Cardiac fibroblast (primary cell): ENCODE measurements at regions not wholly inside any gene's neighbourhood (a gene's known extent, or its start where the extent isn't known, plus 50 kb on each side); places are given as distances from the start of the nearest gene placed in this dataset.

Source experiments
- DNase-seq, 2 donors: peaks; one replicate each; pipeline versions ENCODE4 v3.0.0 to v3.0.0-alpha.2; 2010; ENCODE audit warnings: low read depth in 2 of 2
- H3K4me3 ChIP-seq, 2 donors: replicated peaks in 1 of 2; 1 replicate in 1 of 2; 2 replicates in 1 of 2; pipeline ENCODE4 v1.5.1; 2011; ENCODE audit warnings: low read depth in 2 of 2, low read length in 2 of 2, mild to moderate bottlenecking in 2 of 2, moderate library complexity in 1 of 2
- TF ChIP-seq, protein P1 (sequence below): IDR thresholded peaks from one replicate; pipeline ENCODE4 v1.5.1; 2011; ENCODE audit warnings: low read depth, mild to moderate bottlenecking, low read length, inconsistent platforms

DNA sequence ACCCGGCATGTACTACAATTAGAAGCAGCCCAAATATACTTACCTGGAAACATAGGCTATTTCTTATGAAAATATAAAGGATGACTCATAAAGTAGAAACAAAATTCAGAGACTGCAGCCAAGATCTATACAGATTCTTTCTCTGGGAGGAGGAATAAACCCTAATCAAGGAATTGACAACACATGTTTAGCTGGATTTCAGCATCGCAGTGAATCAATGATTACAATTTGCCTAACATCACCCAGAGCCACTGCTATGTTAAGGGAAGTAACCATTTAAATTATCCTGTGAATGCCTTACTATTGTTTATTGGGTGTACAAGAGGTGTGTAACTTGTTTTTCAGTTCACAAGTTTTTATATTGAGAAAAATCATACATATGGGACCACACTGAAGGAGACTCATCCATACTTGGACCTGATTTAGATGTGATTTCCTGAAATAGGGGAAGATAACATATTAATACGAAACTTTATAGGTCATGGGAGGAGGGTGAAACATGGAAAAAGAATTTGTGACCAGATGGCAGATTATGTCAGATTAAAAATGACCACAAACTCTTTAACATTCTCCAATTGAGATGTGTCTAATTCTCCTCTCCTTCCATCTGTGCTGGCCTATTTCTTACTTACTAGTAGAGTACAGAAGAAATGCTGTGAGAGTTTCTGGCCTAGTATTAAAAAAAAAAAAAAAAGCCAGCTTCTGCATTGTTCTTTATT, 1168.4 kb downstream of the SLITRK1 start:
- peak; percentile 3 to 5 for DNase-seq
- no peak overlapping the region for H3K4me3 ChIP-seq
- TF ChIP-seq, protein P1, sequence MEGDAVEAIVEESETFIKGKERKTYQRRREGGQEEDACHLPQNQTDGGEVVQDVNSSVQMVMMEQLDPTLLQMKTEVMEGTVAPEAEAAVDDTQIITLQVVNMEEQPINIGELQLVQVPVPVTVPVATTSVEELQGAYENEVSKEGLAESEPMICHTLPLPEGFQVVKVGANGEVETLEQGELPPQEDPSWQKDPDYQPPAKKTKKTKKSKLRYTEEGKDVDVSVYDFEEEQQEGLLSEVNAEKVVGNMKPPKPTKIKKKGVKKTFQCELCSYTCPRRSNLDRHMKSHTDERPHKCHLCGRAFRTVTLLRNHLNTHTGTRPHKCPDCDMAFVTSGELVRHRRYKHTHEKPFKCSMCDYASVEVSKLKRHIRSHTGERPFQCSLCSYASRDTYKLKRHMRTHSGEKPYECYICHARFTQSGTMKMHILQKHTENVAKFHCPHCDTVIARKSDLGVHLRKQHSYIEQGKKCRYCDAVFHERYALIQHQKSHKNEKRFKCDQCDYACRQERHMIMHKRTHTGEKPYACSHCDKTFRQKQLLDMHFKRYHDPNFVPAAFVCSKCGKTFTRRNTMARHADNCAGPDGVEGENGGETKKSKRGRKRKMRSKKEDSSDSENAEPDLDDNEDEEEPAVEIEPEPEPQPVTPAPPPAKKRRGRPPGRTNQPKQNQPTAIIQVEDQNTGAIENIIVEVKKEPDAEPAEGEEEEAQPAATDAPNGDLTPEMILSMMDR: no peak

DNA sequence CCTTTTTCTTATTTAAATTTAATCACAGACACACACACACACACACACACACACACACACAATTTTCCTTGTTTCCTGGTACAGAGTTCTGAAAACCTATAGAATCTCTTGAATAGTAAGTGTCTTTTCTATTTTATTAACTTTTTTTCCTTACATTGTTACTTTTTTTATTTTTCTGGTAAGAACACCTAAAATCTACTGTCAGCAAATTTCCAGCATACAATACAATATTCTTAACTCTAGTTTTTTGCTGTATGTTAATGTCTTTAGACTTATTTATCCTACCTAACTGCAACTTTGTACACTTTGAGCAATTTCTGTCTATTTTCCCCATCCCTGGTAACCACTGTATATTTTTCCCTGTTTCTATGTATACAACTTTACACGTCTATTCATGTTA, 1179.8 kb downstream of the SLITRK1 start:
- TF ChIP-seq, protein P1: no peak
- no peak for DNase-seq
- no peak overlapping the region for H3K4me3 ChIP-seq

DNA sequence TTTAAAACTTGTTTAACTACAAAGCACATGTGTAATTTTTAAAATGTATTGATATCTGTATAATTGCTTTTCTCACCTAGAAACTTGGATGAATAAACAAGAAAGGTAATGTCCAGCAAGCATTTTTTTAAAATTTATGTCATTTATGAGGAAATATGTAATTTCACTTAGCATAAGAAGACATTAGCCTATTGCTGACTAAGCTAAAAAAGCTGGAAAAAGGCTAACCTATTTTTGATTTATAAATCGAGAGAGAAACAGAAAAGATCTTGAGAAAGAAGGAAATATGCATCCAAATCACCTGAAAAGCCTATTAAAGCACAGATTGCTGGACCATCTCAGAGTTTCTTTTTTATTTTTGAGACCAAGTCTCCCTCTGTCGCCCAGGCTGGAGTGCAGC, 1181.3 kb downstream of the SLITRK1 start:
- DNase-seq: no peak
- TF ChIP-seq, protein P1: no peak

DNA sequence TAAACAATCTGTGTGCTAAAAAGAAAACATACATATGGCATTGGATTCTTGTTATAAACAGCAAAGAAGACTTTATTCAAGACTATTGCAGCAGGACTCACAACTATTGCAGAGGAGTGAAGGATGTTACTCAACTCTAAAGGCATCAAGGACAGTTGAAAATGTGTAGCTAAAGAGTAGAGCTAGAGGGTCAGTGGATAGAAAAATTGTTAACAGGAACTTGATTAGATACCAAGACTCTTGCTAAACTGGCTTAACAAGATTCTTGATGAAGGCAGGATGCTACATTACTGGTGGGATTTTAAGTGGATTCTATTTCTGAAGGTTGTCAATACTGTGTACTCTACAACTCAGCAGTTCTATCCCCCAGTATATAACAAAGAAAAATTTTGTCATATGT, 1183.3 kb downstream of the SLITRK1 start:
- TF ChIP-seq, protein P1: no peak
- H3K4me3 ChIP-seq: no peak overlapping the region
- no peak for DNase-seq

More for the DNA sequence above, 1181.3 kb downstream of the SLITRK1 start:
- no peak overlapping the region for H3K4me3 ChIP-seq

DNA sequence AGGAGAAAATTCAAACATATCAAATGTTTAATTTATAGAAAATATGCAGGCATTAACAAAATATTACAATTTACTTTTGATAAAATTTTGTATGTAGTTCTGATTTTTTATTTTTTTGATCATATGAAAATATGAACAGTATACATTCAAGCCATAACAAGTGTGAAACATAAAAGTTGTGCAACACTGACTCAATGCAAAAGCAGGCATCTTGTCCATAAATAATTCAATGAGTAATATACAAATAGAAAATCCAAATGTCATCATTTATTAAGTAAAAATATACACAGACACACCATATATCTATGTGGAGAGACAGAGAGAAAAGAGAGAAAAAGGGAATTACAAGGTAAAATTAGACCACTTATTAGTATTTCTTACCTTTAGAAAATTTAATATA, 1183.9 kb downstream of the SLITRK1 start:
- TF ChIP-seq, protein P1: no peak
- DNase-seq: no peak
- H3K4me3 ChIP-seq: no peak overlapping the region

DNA sequence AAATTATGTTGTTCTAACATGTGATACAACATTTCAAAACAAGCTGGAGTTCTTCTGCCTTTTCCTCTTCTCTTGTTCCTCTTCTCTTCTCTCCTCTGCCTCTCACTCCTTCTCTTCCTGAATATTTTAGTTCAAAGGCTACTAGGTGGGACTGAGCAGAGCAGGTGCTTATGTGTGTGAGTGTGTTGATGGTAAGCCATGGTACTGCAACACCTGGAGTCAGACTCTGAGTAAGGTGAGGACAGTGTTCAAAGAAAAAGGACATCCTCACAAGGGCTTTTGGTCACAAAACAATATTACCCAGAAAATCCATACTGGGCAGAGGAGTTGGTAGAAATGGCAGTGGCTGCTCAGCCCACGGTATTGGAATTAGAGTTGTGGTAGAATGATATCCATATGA, 1188.7 kb downstream of the SLITRK1 start:
- TF ChIP-seq, protein P1: no peak
- no peak overlapping the region for H3K4me3 ChIP-seq
- no peak for DNase-seq
